Natural killer cell (primary cell): ENCODE measurements at regions not wholly inside any gene's neighbourhood (a gene's known extent, or its start where the extent isn't known, plus 50 kb on each side); places are given as distances from the start of the nearest gene placed in this dataset.

Experiments used
- ATAC-seq, 3 donors: fragments of 150-1000 bp in 2 of 3; fragments of 200-7000 bp in 1 of 3; cut with Tn5 transposase; 1 replicate in 1 of 3; 2 replicates in 2 of 3; pipeline ENCODE4 v1.10.0; 2021; ENCODE audit warnings: mild to moderate bottlenecking in 2 of 3, moderate library complexity in 2 of 3
- DNase-seq, 2 donors: peaks; one replicate each; pipeline versions ENCODE4 v3.0.0 to v3.0.0-alpha.2; 2013 to 2021; ENCODE audit warnings: mixed read lengths in 1 of 2
- H3K27ac ChIP-seq: one replicate; pipeline ENCODE4 v1.5.1; 2013; ENCODE audit warnings: mild to moderate bottlenecking, low read length
- H3K27me3 ChIP-seq: one replicate; pipeline ENCODE4 v1.6.1; 2013; ENCODE audit warnings: low read length; ENCODE audit not compliant: control insufficient read depth, insufficient read depth
- H3K36me3 ChIP-seq: one replicate; pipeline ENCODE4 v1.6.1; 2013; ENCODE audit warnings: low read length; ENCODE audit not compliant: control insufficient read depth, insufficient read depth
- H3K4me1 ChIP-seq: one replicate; pipeline ENCODE4 v1.6.1; 2013; ENCODE audit warnings: low read length; ENCODE audit not compliant: control insufficient read depth, insufficient read depth
- H3K4me3 ChIP-seq: one replicate; pipeline ENCODE4 v1.5.1; 2013; ENCODE audit warnings: low read length
- H3K9me3 ChIP-seq: one replicate; pipeline ENCODE4 v1.6.1; 2013; ENCODE audit warnings: low read length; ENCODE audit not compliant: control insufficient read depth, insufficient read depth
- H3K27ac Mint-ChIP-seq, 2 donors: one replicate each; pipeline ENCODE4 v1.8.0; 2022; ENCODE audit warnings: mild to moderate bottlenecking in 2 of 2, mixed read lengths in 2 of 2, moderate library complexity in 1 of 2
- H3K27me3 Mint-ChIP-seq, 2 donors: one replicate each; pipeline ENCODE4 v1.8.0; 2022; ENCODE audit warnings: low read depth in 2 of 2, mixed read lengths in 2 of 2
- H3K36me3 Mint-ChIP-seq: one replicate; pipeline ENCODE4 v1.8.0; 2022; ENCODE audit warnings: mixed read lengths
- H3K4me1 Mint-ChIP-seq, 2 donors: one replicate each; pipeline ENCODE4 v1.8.0; 2022; ENCODE audit warnings: mixed read lengths in 2 of 2
- H3K4me3 Mint-ChIP-seq: one replicate; pipeline ENCODE4 v1.8.0; 2022; ENCODE audit warnings: mild to moderate bottlenecking, moderate library complexity, mixed read lengths
- H3K9me3 Mint-ChIP-seq, 2 donors: one replicate each; pipeline ENCODE4 v1.8.0; 2022; ENCODE audit warnings: mixed read lengths in 2 of 2
- CTCF ChIP-seq: fragments of 200-600 bp; IDR thresholded peaks from one replicate; pipeline ENCODE4 v1.8.0; 2022; ENCODE audit warnings: antibody characterized with exemption
- WGBS: methylation state at CpG from one replicate; pipeline ENCODE4 v1.1.7; 2013; ENCODE audit warnings: missing lambda C conversion rate; ENCODE audit not compliant: insufficient coverage; 5-methylcytosine and 5-hydroxymethylcytosine counted together
- intact Hi-C: fragments of 100-400 bp; cut with micrococcal nuclease; formaldehyde crosslinking; loops from one replicate; pipeline ENCODE4 v1.14.2; 2022

GRCh38 chr20:11642866-11643265 is 274.8 kb upstream of the BTBD3 start:
- ATAC-seq: no peak
- H3K4me1 Mint-ChIP-seq: no peaks in the 10 kb centered on the region
- H3K4me3 ChIP-seq: no peak overlapping the region

GRCh38 chr20:11646359-11646758 is 271.3 kb upstream of the BTBD3 start:
- TF ChIP-seq CTCF: no peak
- Mint-ChIP-seq H3K36me3 (no peaks in the 10 kb centered on the region), H3K4me3 (no peak overlapping the region), H3K27ac (no peak overlapping the region), H3K9me3 (peaks cover 5 to 10% of the 10 kb centered on the region in 2 donors), H3K27me3 (no peaks in the 10 kb centered on the region), H3K4me1 (no peaks in the 10 kb centered on the region)
- no peak for ATAC-seq
- H3K36me3 ChIP-seq: no peaks in the 10 kb centered on the region
- no peak for DNase-seq
- no peaks in the 10 kb centered on the region for H3K9me3 ChIP-seq
- H3K27ac ChIP-seq: no peak overlapping the region
- no peaks in the 10 kb centered on the region for H3K27me3 ChIP-seq
- H3K4me3 ChIP-seq: no peak overlapping the region
- 85% methylated on average over 6 of the region's 6 CpGs for WGBS
- intact Hi-C loops: no loop called here
- H3K4me1 ChIP-seq: no peaks in the 10 kb centered on the region

More at GRCh38 chr20:11642866-11643265, 274.8 kb upstream of the BTBD3 start:
- no peak overlapping the region for H3K27ac ChIP-seq
- no peaks in the 10 kb centered on the region for H3K27me3 Mint-ChIP-seq
- H3K27ac Mint-ChIP-seq: no peak overlapping the region
- DNase-seq: no peak
- TF ChIP-seq CTCF: no peak
- H3K27me3 ChIP-seq: no peaks in the 10 kb centered on the region
- peaks cover 5 to 10% of the 10 kb centered on the region in 2 donors for H3K9me3 Mint-ChIP-seq
- intact Hi-C loops: no loop called here
- H3K36me3 Mint-ChIP-seq: no peaks in the 10 kb centered on the region
- H3K9me3 ChIP-seq: no peaks in the 10 kb centered on the region
- H3K4me1 ChIP-seq: no peaks in the 10 kb centered on the region
- WGBS: 61% methylated on average over 3 of the region's 3 CpGs
- H3K36me3 ChIP-seq: no peaks in the 10 kb centered on the region
- H3K4me3 Mint-ChIP-seq: no peak overlapping the region

GRCh38 chr20:11650566-11650965 is 267.1 kb upstream of the BTBD3 start:
- no peak overlapping the region for H3K27ac ChIP-seq
- no peaks in the 10 kb centered on the region for H3K9me3 ChIP-seq
- Mint-ChIP-seq H3K27me3 (no peaks in the 10 kb centered on the region), H3K9me3 (peaks cover 5 to 9% of the 10 kb centered on the region in 2 donors), H3K4me3 (no peak overlapping the region), H3K4me1 (no peaks in the 10 kb centered on the region), H3K27ac (no peak overlapping the region), H3K36me3 (no peaks in the 10 kb centered on the region)
- H3K4me3 ChIP-seq: no peak overlapping the region
- no peaks in the 10 kb centered on the region for H3K36me3 ChIP-seq
- no peaks in the 10 kb centered on the region for H3K27me3 ChIP-seq
- 43% methylated on average over 1 of the region's 2 CpGs for WGBS
- no peaks in the 10 kb centered on the region for H3K4me1 ChIP-seq
- intact Hi-C loops: no loop called here
- DNase-seq (no peak), ATAC-seq (no peak)
- no peak for TF ChIP-seq CTCF

- Histone ChIP-seq H3K27me3 (no peaks in the 10 kb centered on the region), H3K4me3 (no peak overlapping the region), H3K4me1 (no peaks in the 10 kb centered on the region), H3K36me3 (no peaks in the 10 kb centered on the region), H3K27ac (no peak overlapping the region), H3K9me3 (no peaks in the 10 kb centered on the region)
- Mint-ChIP-seq H3K4me3 (no peak overlapping the region), H3K27ac (no peak overlapping the region), H3K4me1 (no peaks in the 10 kb centered on the region), H3K27me3 (no peaks in the 10 kb centered on the region), H3K36me3 (no peaks in the 10 kb centered on the region), H3K9me3 (peaks cover 3 to 4% of the 10 kb centered on the region in 2 donors)
- WGBS: 71% methylated on average over 2 of the region's 2 CpGs
- ATAC-seq (no peak), DNase-seq (no peak)
- intact Hi-C loops: no loop called here
- TF ChIP-seq CTCF: no peak
Measured at GRCh38 chr20:11651138-11651537, 266.6 kb upstream of the BTBD3 start.
